ENCODE measurements at regions not wholly inside any gene's neighbourhood (a gene's known extent, or its start where the extent isn't known, plus 50 kb on each side); places are given as distances from the start of the nearest gene placed in this dataset.
"Not testable (repeated sequence)": the region's sequence is repeated elsewhere in the genome, so short reads cannot be mapped to it uniquely, and the experiment has no call there.

DNA sequence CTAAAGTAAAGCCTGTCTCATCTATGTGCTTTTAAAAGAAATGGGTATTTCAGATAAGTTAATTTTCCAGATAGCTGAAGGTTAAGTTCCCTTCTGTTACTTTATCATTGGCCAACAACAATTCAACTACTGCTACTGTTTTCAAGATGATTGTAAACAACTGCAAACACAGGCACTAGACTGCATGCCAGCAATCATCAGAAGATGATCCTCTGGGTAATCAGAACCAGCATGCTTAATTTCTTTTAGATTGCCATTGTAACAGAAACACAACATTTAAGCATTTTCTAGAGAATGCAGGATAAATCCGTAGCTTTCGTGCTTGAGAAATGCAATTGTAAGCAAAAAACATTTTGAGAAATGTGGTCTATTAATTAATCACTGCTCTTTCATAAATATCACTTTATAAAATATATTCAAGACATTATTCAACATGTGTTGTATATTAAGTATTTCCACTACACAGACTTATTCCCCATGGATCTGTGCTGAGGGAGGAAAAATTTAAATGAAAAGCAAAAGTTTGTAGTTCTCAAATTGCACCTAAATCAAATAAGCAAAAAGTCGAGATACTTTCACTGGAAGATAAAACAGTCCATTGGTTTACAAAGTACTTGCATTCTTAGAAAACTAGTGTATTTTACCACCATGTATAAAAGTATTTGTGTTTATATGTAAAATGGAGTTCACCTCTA is 133.7 kb downstream of the ATL2 start:
- DNase-seq (ENCODE audit: low spot score) (no peak), ATAC-seq (no peak)
- intact Hi-C loops (cut with DNase I), result no loop called here

DNA sequence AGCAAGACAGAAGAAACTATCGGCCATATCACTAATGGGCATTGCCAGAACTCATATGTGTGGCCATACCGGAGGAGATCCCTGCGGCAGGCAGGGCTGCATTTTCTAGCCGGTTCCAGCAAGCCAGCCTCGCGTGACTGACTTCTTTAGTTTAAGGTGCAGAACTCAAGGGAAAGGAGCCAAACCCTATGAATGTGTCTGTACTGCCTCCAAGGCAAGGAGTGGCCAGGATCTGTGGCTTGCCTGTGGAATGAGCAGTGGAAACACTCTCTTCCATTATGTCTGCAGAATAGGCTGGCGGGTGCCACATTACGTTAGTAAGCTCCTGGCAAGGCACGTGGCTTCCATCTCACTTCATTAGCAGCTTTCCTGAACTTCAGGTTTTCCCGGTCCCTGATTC is 137.6 kb downstream of the ATL2 start:
- no peak for DNase-seq (ENCODE audit: low spot score)
- intact Hi-C loops (cut with DNase I), result no loop called here
- ATAC-seq, result peak; percentile 84

DNA sequence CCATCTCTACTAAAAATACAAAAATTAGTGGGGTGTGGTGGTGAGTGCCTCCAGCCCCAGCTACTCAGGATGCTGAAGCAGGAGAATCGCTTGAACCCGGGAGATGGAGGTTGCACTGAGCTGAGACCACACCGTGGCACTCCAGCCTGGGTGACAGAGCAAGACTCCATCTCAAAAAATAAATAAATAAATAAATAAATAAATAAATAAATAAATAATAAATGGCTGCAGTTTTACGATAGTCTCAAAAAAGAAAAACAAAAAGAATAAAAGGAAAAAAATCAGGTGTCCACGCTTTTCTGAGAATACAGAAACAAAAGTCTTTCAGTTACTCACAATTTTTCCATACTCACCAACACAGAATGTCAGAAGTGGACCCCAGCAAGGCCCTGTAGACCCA is 138.4 kb downstream of the ATL2 start:
- intact Hi-C loops (cut with DNase I); ATAC-seq; DNase-seq (ENCODE audit: low spot score): not testable (repeated sequence)

DNA sequence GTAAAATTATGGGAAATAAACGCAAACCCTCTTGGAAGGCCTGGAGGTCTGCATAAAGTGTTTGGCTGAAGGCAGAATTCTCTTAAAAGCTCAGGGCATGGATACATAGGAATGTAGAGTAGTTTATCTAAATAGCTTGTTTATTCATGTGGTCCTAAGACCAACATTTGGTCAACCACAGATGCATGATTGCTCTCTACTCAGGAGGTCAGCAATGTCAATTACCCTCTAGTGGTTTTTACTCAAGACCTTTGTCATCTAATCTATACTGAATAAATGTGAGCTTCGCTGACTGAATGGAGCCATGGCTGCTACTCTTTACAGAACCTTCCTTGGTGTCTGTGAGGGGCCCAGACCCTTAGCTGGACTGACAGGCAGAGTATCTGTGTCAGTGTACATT is 139.8 kb downstream of the ATL2 start:
- no peak for DNase-seq (ENCODE audit: low spot score)
- no peak for ATAC-seq
- intact Hi-C loops (cut with DNase I), result no loop called here

DNA sequence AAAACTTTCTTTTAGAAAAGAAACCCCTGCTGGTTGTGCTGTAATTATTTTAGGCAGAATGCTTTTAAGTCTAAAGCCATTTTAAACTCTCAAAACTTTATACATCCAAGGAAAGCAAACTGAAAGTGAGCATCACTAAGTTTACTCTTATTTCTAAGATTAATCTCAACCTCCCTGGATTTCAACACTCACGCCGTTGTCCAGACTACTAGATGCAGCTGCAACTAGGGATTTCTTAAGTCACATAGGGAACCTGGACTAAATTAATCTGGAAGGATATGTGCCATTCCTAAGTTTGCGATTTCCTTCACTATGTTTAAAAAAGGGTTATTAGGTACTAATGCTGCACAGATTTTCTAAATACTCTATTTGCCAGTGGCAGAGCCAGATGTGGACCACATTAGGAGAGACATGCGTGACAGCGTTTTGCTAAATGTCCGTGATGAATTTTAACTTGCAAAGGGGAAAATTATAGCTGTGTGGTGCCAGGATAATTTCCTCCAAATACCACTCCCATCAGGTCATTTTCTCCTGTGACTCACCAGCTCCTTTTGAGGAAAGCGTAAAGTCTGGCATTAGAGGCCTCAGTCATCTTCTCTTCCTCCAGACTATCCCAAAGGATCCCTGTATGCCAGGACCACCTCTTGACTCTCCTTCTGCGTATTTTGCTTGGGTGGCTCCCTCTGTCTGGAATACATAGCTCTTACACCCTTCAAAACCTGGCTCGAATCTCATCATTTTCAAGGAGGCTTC is 143.7 kb downstream of the ATL2 start:
- ATAC-seq (peak; percentile 82), DNase-seq (ENCODE audit: low spot score) (no peak)
- intact Hi-C loops (cut with DNase I), result no loop called here

DNA sequence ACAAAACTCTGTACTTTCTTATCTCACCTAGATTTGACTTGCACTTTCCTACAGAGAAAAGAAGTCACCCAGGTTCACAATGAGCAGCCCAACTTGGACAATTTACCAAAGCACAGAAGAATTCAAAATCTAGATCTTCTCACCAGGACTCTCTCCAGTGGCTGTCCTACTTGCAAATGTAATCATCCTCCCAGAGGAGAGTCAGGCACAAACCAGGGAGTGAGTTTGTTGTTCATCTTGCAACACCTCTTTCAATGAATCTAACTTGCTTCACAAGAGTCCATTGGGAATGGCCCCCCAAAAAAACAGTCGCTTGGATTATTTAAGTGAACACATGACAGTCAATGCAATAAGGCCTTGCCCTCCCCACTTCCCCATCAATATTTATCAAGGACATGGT is 144.6 kb downstream of the ATL2 start:
- DNase-seq (ENCODE audit: low spot score), result no peak
- intact Hi-C loops (cut with DNase I), result no loop called here
- peak; percentile 48 for ATAC-seq

DNA sequence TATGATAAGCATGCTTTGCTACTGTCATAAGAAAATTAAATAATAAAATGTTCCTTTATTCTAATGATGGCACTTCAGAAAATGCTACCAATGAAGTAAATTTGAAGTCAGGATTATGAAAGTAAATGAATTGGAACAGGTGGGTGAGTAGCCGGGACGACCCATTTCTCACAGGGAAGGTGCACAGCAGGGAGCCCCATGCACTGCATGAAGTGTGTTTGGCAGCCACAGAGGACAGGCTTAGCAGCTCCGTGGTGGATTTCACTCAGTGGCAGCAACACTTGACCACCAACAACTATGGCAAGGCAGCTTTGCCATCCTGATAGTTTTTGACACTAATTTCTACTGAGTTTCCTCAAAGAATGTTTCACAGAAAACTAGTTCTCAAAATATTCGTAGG is 146.3 kb downstream of the ATL2 start:
- intact Hi-C loops (cut with DNase I), result no loop called here
- ATAC-seq (no peak), DNase-seq (ENCODE audit: low spot score) (no peak)

DNA sequence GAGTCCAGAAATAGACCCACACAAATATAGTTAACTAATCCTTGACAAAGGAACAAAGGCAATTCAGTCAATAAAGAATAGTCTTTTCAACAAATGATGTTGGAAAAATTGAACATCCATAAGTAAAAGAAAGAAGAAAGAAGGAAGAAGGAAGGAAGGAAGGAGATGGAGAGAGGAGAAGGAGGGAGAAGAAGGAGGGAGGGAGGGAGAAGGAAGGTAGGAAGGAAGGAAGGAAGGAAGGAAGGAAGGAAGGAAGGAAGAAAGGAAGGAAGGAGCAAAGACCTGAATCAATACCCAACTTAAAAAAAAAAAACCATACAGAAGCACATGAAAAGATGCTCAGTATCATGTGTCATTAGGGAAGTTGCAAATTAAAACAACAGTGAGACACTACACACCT is 148.3 kb downstream of the ATL2 start:
- intact Hi-C loops (cut with DNase I), result no loop called here
- no peak for ATAC-seq
- no peak for DNase-seq (ENCODE audit: low spot score)

DNA sequence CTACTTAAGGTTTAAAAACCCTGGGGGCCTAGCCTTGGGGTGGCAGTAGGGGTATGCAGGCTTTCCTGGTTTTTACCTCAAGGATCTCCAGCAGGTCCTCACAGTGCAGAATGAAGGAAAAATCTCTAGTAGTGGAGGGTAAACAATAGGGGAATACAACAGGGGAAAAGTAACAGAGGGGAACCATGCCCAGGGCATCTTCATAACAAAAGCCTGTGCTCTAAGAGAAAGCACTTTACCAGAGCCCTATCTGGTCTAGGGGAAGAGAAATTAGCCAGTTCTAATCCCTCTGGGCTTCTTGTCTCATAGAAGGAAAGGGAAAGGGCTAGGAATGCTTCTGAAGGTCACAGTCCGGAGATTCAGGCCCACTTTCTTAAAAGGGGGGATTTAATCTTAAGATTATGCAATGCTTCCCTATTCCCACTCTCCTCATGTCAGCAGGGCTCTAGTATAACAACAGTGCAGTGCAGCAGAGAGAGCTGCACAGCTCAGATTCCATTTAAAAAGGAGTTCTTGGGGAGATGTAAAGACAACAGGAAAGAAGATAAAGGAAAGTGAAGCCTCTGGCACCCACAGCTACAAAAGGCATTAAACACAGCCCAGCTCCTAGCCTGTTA is 149.0 kb upstream of the CYP1B1 start:
- no peak for ATAC-seq

DNA sequence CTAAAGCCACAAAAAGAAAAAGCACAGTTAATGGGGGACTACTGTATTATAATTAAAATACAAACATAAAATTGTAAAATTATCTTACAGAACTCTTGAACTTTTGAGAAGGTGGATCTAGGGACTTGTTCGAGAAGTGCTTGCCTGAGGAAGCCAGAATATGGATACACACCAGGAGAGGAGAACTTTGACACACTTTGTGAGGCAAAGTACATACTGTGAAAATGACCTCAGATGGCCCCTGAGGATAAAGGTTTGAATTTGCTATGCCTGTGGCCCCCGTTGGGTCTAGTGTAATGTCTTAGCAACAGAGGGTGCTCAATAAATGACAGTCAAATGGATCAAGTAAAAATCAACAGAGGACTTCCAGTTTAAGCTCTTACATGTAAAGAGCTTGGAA is 148.2 kb upstream of the CYP1B1 start:
- no peak for DNase-seq (ENCODE audit: low spot score)
- intact Hi-C loops (cut with DNase I), result no loop called here
- no peak for ATAC-seq

More for the DNA sequence above, 149.0 kb upstream of the CYP1B1 start:
- no peak for DNase-seq (ENCODE audit: low spot score)
- intact Hi-C loops (cut with DNase I), result no loop called here

DNA sequence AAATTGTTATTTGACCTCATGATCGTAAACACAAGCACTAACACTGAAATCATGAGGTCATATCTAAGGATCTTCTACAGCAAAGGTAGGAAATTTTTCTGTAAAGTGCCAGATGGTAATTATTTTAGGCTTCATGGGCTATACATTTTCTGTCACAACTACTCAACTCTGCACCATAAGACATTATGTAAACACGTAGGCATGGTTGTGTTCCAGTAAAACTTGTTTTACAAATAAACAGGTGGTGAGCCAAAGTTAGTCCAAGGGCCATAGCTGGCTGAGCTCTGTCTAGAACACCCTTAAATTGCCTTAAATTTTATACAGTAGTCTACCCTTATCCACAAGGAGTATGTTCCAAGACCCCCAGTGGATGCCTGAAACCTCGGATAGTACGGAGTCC is 147.3 kb upstream of the CYP1B1 start:
- DNase-seq (ENCODE audit: low spot score), result no peak
- intact Hi-C loops (cut with DNase I), result no loop called here
- no peak for ATAC-seq

DNA sequence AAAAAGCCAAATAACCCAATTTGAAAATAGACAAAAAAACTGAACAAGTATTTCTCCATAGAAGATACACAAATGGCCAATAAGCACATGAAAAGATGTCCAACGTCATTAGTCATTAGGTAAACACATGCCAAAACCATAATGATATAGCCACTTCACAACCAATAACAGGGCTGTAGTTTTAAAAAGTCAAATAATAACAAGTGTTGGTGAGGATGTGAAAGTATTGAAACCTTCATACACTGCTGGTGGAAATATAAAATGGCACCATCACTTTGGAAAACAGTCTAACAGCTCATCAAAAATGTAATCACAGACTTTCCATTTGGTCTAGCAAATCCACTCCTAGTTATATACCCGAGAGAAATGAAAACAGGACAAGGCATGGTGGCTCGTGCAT is 144.2 kb upstream of the CYP1B1 start:
- intact Hi-C loops (cut with DNase I), result no loop called here
- DNase-seq (ENCODE audit: low spot score) (no peak), ATAC-seq (no peak)

DNA sequence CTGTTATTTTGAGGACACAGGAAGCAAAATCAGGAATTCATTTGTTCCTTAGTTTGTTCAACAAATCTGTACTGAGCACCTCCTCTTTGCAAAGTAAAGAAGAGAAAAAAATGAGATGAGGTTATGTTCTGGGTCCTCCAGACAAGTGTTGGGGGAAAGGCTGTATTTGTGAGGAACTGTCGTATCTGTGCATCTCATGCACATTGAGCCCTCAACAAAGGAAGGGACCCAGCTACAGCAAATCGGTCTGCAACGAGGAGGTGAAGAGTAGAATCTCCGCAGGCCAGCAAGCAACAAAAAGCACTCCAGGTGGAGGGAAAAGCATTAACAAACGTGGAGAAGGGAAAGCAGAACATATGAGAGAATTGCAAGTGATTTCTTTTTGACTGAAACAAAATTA is 143.0 kb upstream of the CYP1B1 start:
- DNase-seq (ENCODE audit: low spot score) (no peak), ATAC-seq (no peak)
- intact Hi-C loops (cut with DNase I), result no loop called here

DNA sequence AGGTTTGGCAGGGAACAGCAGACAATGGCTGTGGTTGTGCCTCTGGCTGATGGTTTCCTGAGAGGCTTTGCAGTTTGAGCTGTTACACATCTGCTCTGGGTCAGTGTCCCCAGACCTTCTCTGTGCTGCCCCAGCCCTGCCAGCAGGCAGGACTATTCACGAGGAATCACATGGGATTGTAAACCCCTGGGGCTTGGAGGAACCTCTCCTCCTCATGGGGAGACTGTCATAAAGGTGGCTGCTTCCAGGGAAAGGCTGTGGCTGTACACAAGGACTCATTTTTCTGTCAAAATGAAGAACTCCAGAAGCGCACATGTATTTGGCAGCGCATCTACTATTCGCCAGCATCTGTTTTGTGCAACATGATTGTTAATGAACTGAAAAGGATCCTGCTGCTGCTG is 142.6 kb upstream of the CYP1B1 start:
- ATAC-seq, result peak; percentile 51
- intact Hi-C loops (cut with DNase I), result no loop called here
- no peak for DNase-seq (ENCODE audit: low spot score)

DNA sequence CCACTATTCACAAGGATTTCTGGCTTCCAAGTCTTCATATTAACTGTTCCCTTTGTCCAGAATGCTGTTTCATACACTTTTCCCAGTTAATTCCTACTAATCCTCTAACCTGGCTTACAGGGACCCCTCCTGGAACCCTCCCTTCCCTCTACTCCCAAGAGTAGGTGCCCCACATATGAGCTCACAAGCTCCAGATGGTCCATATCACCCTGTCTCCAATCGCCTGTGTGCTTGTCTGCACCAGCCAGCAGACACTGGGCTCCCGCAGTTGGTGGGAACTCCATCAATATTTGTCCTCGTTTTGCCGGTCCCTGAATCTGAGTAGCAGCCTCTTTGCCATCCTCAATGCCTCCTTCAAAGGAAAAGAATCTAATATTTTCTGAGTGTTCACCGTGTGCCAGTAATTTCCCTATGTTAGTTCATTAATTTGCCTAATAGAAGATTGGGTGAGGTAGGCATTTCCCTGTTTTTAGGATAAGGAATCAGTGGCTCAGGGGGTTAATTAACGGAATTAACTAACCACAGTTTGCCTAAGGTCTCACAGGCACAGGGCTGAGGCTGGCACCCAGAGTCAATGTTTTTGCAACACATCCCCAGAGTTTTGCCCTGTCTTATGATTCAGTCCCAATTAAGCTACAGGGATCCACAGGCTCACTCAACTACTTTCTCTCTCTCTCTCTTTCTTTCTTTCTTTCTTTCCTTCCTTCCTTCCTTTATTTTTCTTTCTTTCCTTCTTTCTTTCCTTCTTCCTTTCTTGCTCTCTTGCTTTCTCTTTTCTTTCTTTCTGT is 141.6 kb upstream of the CYP1B1 start:
- DNase-seq (ENCODE audit: low spot score) (no peak), ATAC-seq (no peak)
- intact Hi-C loops (cut with DNase I), result no loop called here

DNA sequence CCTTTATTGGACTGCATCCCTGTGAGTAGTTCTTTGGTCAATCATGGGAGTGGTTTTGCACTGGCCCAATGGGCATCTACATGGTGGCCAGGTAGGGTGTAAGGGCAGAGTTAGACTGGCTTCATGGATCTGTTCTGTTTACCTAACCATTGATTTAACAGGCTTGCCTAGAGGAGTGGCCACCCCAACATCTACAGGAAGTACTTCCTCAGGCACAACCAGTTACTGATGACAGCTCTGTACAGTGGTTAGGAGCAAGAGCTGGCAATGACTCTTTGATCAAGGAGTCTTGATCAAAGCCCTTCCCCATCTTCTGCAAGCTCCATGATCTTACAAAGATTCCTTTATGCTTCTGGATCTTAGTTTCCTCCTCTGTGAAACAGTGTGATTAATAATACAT is 140.9 kb upstream of the CYP1B1 start:
- DNase-seq (ENCODE audit: low spot score), result no peak
- intact Hi-C loops (cut with DNase I), result no loop called here
- ATAC-seq, result no peak

DNA sequence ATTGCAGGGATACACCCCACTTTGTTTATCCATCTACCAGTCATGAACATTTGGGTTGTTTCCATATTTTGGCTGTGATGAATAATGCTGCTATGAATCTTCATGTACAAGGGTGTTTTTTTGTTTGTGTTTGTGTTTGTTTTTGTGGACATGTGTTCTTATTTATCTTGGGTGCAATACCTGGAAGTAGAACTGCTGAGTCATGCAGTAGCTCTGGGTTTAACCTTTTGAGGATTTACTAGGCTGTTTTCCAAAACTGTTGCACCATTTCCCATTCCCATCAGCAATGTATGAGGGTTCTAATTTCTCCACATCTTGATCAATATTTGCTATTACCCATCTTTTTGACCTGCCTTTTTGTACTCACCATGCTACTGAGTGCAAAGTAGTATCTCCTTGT is 140.0 kb upstream of the CYP1B1 start:
- ATAC-seq (peak; percentile 70), DNase-seq (ENCODE audit: low spot score) (no peak)
- intact Hi-C loops (cut with DNase I), result no loop called here

DNA sequence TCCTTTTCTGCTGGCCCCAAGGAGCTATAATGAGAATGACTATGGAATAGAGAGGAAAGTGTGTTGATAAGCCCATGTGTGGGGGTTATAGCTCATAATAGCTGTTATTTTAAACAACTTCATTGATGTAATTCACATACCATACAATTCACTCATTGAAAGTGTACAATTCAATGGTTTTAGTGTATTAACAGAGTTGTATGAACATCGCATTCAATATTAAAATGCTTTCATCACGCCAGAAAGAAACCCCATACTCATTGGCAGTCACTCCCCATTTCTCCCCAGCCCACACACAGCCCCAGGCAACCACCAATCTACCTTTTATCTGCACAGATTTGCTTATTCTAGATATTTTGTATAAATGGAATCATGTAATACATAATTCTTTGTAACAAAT is 139.6 kb upstream of the CYP1B1 start:
- ATAC-seq, result no peak
- intact Hi-C loops (cut with DNase I), result no loop called here
- DNase-seq (ENCODE audit: low spot score), result no peak

DNA sequence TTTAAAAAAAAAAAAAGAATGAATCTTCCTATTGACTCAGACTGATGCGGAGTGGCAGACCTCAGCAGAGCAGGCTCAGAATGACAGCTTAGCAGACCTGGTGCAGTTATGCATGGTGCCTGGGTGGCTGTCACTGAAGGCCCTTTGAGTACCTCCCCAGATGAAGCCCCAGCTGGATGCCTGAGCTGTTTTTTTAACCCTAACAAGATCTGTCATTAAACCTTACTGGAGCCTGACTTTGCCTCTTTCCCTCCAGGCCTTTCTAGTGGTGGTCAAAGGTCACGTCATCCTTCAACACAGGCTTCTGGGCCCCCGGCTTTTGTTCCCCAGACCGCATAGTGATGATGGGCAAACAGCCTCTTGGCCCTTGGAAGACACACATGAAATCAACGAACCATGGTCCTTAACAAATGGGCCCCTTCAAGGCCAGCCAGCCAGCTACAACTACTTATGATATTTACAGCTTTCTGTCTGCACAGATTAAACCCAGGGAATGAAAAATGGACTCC is 138.3 kb upstream of the CYP1B1 start:
- intact Hi-C loops (cut with DNase I), result no loop called here
- no peak for DNase-seq (ENCODE audit: low spot score)
- no peak for ATAC-seq
